H4 (cell line): ENCODE measurements at regions not wholly inside any gene's neighbourhood (a gene's known extent, or its start where the extent isn't known, plus 50 kb on each side); places are given as distances from the start of the nearest gene placed in this dataset.
"Not testable (repeated sequence)": the region's sequence is repeated elsewhere in the genome, so short reads cannot be mapped to it uniquely, and the experiment has no call there.

ENCODE experiments used
- DNase-seq: peaks from one replicate; pipeline ENCODE4 v3.0.0-alpha.2; 2015; ENCODE audit warnings: low spot score

GRCh38 chr3:154668835-154669234 is 238.8 kb upstream of the GPR149 start:
- DNase-seq, result no peak

- DNase-seq, result no peak
These were observed 238.2 kb upstream of the GPR149 start for GRCh38 chr3:154668187-154668586.

DNA sequence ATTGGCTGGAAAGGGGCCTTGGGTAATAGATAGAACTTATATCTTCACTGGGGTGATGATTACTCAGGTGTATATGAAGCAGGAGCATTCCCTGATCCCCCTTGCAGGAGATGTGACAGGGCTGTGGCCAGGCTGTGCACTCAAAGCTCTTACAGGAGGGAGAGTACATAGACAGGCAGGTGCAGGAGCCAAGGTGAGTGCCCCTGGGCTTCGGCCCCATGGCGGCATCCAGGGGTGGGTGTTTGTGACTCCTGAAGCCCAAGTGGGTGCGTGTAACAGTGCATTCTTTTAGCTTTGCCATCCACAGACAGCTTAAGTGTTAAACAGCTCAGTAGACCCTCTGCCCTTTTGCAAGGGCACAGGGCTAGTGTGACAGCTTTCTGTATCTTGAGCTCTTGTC is 236.6 kb upstream of the GPR149 start:
- no peak for DNase-seq

DNA sequence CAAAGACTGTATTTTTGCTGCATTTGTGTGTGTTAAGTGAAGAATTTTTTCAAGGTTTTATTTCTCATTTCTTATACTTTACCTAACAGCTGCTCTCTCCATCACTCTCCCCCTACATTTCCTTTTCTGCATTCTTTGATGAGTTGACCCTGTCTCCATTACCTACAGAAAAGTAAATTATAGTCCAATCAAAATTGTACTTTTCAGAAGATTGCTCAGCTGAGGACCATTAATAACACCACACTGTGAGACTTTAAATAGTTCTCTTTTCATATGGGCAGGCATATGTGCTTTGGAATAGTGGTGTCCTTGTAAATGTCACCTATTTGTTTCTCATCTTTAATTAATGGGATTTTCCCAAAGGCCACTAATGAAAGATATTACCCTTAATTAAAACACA is 234.7 kb upstream of the GPR149 start:
- no peak for DNase-seq

GRCh38 chr3:154662851-154663250 is 232.9 kb upstream of the GPR149 start:
- no peak for DNase-seq

GRCh38 chr3:154660811-154661210 is 230.8 kb upstream of the GPR149 start:
- no peak for DNase-seq

DNA sequence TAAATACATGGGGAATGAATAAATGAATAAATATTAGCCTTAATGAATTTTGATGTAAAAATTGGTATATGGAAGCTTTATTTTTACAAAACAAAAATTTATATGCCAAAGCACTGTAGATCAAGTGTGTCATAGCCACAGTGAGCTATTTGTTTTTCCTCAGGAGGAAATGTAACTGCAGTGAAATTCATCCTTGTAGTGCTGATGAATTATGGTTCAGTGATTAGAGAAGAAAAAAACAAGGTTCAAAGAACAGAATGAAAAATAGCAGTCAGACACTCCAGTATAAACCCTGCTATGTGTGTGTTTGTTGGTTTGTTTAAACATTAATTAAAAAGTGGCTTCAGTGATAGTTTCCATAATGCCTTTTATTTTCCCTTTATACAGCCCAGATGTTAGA is 228.0 kb upstream of the GPR149 start:
- DNase-seq, result no peak

- no peak for DNase-seq
These were observed 227.2 kb upstream of the GPR149 start for GRCh38 chr3:154657218-154657617.

- DNase-seq, result no peak
These were observed 226.5 kb upstream of the GPR149 start for GRCh38 chr3:154656486-154656885.

DNA sequence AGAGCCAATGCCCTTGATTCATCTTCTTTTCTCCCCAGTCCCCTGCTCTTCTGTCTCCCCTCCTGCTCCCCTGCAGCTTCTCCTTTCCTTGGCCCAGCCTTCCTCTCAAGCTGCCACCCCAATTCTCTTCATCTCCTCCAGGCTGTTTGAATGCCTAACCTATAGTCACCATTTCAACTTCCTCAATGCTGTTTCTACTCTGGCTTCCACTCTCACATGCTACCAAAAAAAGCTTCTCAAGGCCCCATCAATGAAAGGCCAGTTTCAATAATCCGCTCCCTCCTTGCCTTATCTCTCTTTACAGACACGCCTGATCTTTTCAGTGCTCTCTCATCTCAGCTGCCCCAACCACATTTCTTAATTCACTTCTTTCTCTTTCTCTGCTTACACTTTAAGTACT is 212.2 kb upstream of the GPR149 start:
- no peak for DNase-seq

- no peak for DNase-seq
These were observed 195.8 kb upstream of the GPR149 start for GRCh38 chr3:154625756-154626155.

GRCh38 chr3:154619621-154620020 is 189.6 kb upstream of the GPR149 start:
- DNase-seq, result not testable (repeated sequence)

- DNase-seq, result no peak
These were observed 186.3 kb upstream of the GPR149 start for GRCh38 chr3:154616298-154616697.

DNA sequence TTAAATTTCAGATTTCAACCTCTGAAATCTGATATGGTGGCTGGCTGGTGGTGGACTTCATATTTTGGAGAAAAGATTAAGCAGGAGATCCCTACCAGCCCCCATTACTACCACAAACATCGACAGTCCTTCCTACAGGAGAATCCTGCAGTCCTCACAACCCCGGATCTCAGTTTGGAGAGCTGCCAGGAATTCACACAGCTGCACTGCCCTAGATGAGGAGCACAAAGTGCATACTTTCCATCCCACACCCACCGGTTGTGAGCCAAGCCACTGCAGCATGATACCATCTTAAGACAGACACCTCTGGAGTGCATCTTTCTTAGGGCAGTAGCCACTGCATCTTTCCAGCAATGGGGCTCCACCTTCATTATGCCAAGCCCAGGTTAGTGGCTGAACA is 185.5 kb upstream of the GPR149 start:
- DNase-seq, result no peak

DNA sequence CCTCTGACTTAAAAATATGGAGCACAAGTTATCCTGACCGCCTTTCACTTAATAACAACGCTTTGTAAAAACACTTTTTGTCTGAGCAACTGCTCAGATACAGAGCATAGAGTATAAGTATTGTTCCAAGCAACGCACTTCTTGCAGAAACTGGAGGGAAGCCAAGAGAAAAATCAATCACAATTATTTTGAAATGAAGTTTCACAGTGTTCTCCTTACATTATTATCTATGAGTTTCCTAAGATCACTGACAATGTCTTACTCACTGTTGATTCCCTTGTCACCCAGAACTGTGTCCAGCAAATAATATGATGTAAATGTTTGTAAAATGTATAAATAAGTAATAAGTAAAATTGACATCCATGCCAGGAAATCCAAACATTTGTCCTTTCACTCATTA is 184.6 kb upstream of the GPR149 start:
- no peak for DNase-seq

- DNase-seq, result no peak
These were observed 184.1 kb upstream of the GPR149 start for GRCh38 chr3:154614078-154614477.

GRCh38 chr3:154602241-154602640 is 172.3 kb upstream of the GPR149 start:
- DNase-seq, result no peak

DNA sequence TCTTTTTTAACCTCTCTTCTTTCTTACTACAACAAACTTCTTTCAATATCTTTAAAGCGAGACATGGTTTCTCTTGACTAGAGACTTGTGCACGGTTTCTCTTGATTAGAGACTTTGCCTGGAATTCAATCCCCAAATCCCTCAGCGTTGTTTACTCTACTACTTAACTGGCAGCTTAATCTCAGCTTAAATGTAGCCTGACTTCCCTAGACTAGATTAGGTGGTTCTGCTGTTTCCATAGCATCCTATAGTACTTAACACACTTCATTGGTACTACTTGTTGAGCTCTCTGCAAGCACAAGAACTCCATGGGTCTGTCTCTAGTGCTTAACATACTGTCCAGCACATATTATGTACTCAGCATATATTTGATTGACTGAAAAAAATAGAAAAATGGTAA is 168.2 kb upstream of the GPR149 start:
- DNase-seq, result no peak

DNA sequence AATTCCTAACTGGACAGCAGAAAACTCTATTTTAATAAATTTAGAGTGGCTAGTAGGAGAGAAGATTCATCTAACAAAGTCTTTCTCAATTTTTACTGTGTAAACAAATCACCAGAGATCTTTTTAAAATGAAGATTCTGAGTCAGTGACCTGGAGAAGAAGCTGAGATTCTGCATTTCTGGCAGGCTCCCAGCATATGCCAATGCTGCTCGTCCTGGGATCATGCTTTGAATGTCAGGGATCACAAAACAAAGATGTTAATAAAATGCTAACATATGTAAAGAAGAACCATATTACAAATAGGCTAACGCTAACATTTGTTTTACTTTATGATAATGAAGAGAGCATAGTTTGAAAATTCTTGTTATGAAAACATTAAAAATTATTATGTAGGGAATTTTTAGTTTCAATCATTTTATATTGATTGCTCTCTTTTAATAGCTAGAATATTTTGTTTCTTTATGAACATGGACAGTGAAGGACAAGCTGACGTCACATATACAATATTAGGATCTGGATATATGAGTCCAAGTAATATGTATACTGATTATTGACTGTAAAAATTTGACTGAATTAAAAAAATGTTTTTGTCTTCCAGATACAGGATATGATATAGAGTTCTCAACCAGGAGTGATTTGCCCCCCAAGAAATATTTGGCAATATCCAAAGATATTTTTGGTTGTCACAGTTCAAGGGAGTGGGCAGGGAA is 160.8 kb upstream of the GPR149 start:
- DNase-seq, result no peak

GRCh38 chr3:154588831-154589230 is 158.8 kb upstream of the GPR149 start:
- no peak for DNase-seq

GRCh38 chr3:154584974-154585373 is 155.0 kb upstream of the GPR149 start:
- DNase-seq, result no peak

GRCh38 chr3:154584041-154584440 is 154.1 kb upstream of the GPR149 start:
- DNase-seq, result no peak

DNA sequence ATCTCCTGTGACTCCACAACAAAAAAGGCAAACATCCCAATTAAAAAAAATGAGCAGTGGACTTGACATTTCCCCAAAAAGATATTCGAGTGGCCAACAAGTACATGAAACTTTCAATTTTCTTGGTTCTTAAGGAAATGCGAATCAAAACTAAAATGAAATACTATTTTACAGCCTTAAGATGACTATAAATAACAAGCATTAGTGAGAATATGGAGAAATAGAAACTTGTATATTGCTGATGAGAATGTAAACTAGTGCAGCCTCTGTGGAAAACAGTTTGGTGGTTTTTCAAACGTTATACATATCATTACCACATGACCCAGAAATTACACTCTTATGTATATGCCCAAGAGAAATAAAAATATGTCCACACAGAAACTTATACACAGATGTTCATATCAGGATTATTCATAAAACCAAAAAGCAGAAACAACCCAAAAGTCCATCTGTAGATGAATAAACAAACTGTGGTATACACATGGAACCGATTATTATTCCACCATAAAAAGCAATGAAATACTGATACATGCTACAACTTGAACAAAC is 153.2 kb upstream of the GPR149 start:
- DNase-seq, result no peak

- no peak for DNase-seq
These were observed 152.5 kb upstream of the GPR149 start for GRCh38 chr3:154582501-154582900.
